H1 (cell line): ENCODE measurements at regions not wholly inside any gene's neighbourhood (a gene's known extent, or its start where the extent isn't known, plus 50 kb on each side); places are given as distances from the start of the nearest gene placed in this dataset.

ENCODE experiments used
- CEBPB ChIP-seq: IDR thresholded peaks from 2 replicates; pipeline ENCODE4 v1.6.1; 2012; ENCODE audit warnings: low read depth, low read length
- CHD2 ChIP-seq: IDR thresholded peaks from 2 replicates; pipeline ENCODE4 v1.6.1; 2012; ENCODE audit warnings: low read length, improper control_type of control experiment
- GABPA ChIP-seq: IDR thresholded peaks from 2 replicates; pipeline ENCODE4 v1.6.1; 2011; ENCODE audit warnings: mild to moderate bottlenecking, low read length, moderate library complexity, borderline replicate concordance; ENCODE audit not compliant: insufficient read depth
- JUND ChIP-seq: IDR thresholded peaks from 2 replicates; pipeline ENCODE4 v1.6.1; 2011; ENCODE audit warnings: mild to moderate bottlenecking, improper control_type of control experiment, low read length
- MAFK ChIP-seq: IDR thresholded peaks from 2 replicates; pipeline ENCODE4 v1.6.1; 2012; ENCODE audit warnings: low read depth, mild to moderate bottlenecking, improper control_type of control experiment, low read length
- POLR2A ChIP-seq, 2 experiments: IDR thresholded peaks; 1 replicate in 1 of 2; 2 replicates in 1 of 2; pipeline ENCODE4 v1.6.1; 2011; ENCODE audit warnings: low read depth in 2 of 2, low read length in 2 of 2, mild to moderate bottlenecking in 2 of 2; ENCODE audit errors: control extremely low read depth in 1 of 2
- TF ChIP-seq, protein P1 (sequence below), 3 experiments: IDR thresholded peaks; 1 replicate in 2 of 3; 2 replicates in 1 of 3; pipeline versions ENCODE4 v1.5.1 to v1.6.1; 2011; ENCODE audit warnings: low read length in 3 of 3, mild to moderate bottlenecking in 3 of 3, inconsistent platforms in 2 of 3, low read depth in 1 of 3, moderate library complexity in 1 of 3; ENCODE audit not compliant: insufficient read depth in 1 of 3; ENCODE audit errors: control extremely low read depth in 1 of 3

DNA sequence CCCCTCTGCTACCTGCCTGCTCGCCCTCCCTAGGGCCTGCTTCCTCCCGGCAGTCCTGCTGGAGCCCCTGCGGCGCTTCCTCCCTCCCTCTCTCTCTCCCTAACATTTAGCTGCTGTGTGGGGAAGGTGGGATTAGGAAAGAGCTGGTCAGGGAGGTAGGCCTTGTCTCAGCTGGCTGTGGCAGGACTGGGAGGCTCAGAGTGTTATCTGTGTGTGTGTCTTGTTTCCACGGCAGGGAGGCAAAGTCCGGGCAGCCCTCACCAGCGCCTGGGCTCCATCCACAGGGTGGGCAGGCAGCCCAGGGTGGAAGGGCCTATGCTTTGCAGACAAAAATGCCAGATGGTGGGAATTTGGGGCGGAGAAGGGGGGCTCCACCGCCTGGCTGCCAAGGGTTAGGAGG is 105.7 kb downstream of the RPS24 start:
- TF ChIP-seq, protein P1, sequence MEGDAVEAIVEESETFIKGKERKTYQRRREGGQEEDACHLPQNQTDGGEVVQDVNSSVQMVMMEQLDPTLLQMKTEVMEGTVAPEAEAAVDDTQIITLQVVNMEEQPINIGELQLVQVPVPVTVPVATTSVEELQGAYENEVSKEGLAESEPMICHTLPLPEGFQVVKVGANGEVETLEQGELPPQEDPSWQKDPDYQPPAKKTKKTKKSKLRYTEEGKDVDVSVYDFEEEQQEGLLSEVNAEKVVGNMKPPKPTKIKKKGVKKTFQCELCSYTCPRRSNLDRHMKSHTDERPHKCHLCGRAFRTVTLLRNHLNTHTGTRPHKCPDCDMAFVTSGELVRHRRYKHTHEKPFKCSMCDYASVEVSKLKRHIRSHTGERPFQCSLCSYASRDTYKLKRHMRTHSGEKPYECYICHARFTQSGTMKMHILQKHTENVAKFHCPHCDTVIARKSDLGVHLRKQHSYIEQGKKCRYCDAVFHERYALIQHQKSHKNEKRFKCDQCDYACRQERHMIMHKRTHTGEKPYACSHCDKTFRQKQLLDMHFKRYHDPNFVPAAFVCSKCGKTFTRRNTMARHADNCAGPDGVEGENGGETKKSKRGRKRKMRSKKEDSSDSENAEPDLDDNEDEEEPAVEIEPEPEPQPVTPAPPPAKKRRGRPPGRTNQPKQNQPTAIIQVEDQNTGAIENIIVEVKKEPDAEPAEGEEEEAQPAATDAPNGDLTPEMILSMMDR (IDR thresholded peaks at IDR 0.05; ENCODE audit: control extremely low read depth in 1 of 3, insufficient read depth in 1 of 3, low read depth in 1 of 3, low read length in 3 of 3): no peak
- no peak for TF ChIP-seq JUND
- no peak for TF ChIP-seq MAFK
- no peak for TF ChIP-seq CHD2
- TF ChIP-seq GABPA: no peak
- no peak for TF ChIP-seq CEBPB
- TF ChIP-seq POLR2A (IDR thresholded peaks at IDR 0.05; ENCODE audit: control extremely low read depth in 1 of 2, low read depth in 2 of 2, low read length in 2 of 2): no peak
